IPS-20b (cell line): ENCODE measurements at regions not wholly inside any gene's neighbourhood (a gene's known extent, or its start where the extent isn't known, plus 50 kb on each side); places are given as distances from the start of the nearest gene placed in this dataset.

ENCODE experiments used
- H3K27ac ChIP-seq: one replicate; pipeline ENCODE4 v1.5.1; 2013; ENCODE audit warnings: low read length
- H3K27me3 ChIP-seq: 2 replicates; pipeline ENCODE4 v1.6.1; 2013; ENCODE audit warnings: mild to moderate bottlenecking, low read length, inconsistent platforms; ENCODE audit not compliant: insufficient read depth
- H3K36me3 ChIP-seq: 2 replicates; pipeline ENCODE4 v1.6.1; 2013; ENCODE audit warnings: low read depth, mild to moderate bottlenecking, inconsistent platforms, low read length, moderate library complexity; ENCODE audit not compliant: insufficient read depth
- H3K4me1 ChIP-seq: 2 replicates; pipeline ENCODE4 v1.6.1; 2013; ENCODE audit warnings: mild to moderate bottlenecking, control low read depth, inconsistent platforms, low read length, moderate library complexity; ENCODE audit not compliant: insufficient read depth
- H3K4me3 ChIP-seq: 2 replicates; pipeline ENCODE4 v1.5.1; 2013; ENCODE audit warnings: mild to moderate bottlenecking, low read length, inconsistent platforms
- H3K9ac ChIP-seq: 2 replicates; pipeline ENCODE4 v1.6.1; 2013; ENCODE audit warnings: low read depth, mild to moderate bottlenecking, inconsistent platforms, low read length, moderate library complexity
- H3K9me3 ChIP-seq: 2 replicates; pipeline ENCODE4 v1.6.1; 2013; ENCODE audit warnings: mild to moderate bottlenecking, low read depth, low read length, inconsistent platforms; ENCODE audit not compliant: insufficient read depth

DNA sequence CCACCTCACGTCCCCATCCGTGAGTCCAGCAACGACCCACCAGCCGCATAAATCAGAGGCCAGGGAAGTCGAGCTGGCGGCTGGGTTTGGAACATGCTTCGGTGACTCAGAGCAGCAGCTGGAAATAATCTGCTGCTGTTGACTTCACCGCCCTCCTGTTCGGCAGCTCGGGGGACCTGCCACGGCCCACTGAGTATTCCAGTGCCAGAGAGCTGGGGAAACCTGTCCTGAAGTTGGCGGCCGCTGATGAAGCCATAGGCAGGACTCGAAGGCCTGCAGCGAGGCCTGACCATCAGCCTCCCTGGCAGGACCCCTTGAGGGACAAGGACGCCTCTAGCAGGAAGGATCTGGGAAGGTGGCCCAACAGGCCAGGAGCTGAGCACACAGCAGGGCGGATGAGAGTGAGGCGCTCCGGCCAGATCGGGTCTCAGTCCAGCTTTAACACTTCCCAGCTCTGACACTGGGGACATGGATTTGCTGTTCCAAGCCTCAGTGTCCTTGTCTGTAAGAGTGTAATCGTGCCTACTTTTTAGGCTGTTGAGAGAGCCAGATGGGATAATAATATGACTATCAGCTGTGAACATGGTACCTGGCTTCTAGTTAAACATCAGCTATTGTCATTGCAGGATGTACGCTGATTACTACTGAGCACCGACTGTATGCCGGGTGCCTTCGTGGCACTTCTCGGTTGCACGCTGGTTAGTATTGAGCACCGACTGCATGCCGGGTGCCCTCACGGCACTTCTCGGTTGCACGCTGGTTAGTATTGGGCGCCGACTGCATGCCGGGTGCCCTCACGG lies 50.4 kb upstream of the CIBAR2 start:
- Histone ChIP-seq H3K4me1 (peaks cover 10% of the 10 kb centered on the region; the same call in 1 of the 2 replicates), H3K9ac (no peak overlapping the region), H3K27me3 (peaks cover 11% of the 10 kb centered on the region; the same call in 1 of the 2 replicates), H3K27ac (no peak overlapping the region), H3K9me3 (no peaks in the 10 kb centered on the region), H3K36me3 (no peaks in the 10 kb centered on the region), H3K4me3 (no peak overlapping the region)

DNA sequence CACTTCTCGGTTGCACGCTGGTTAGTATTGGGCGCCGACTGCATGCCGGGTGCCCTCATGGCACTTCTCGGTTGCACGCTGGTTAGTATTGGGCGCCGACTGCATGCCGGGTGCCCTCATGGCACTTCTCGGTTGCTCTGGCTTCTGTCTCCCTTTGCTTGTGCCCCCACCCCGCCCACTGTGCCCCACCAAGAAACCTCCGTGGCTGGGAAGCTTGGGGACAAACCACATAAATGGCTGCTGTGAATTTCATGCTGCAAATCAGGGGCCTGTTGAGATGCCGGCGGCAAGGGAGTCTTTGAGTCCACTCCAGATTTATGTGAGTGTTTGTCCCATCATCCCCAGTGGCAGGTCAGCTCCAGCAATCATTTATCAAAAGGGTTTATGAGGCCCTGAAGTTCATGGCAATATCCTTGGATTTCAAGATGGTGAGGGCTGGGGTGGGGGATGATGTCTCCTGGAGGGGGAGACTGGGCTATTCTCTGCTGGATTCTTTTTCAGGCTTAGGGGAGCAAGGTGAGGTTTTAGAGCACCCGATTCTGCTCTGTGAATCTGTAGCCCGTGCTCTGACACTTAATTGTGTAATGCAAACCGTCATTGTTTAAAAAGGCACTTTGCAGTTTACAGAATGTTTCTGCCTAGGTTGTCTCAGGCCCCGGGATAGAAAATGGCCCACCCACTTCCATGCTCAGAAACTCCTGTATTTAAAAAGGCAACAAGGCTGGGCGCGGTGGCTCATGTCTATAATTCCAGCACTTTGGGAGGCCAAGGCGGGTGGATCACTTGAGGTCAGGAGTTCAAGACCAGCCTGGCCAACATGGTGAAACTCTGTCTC lies 51.2 kb upstream of the CIBAR2 start:
- Histone ChIP-seq H3K9ac (no peak overlapping the region), H3K4me1 (peaks cover 12% of the 10 kb centered on the region; the same call in 1 of the 2 replicates), H3K36me3 (no peaks in the 10 kb centered on the region), H3K27ac (no peak overlapping the region), H3K4me3 (no peak overlapping the region), H3K27me3 (peaks cover 19% of the 10 kb centered on the region), H3K9me3 (no peaks in the 10 kb centered on the region)

DNA sequence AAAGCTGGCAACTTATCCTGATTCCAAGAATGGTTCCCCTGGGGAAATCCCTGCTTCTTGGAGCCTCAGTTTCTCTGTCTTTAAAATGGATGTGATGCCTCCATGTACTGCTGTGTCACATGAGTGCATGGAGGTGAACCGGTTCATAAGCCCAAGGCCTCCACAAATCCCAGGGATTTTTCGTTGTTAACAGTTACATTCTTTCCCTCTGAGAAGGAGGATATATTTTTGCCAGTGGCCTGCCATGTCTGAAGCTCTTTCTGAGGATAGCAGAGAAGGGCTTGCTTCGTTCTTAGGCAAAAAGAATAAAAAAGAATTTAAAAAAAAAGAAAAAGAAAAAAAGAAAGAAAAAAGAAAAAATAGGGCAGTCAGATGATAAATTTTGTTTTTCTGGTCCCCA lies 52.2 kb upstream of the CIBAR2 start:
- Histone ChIP-seq H3K4me1 (peaks cover 12% of the 10 kb centered on the region; the same call in 1 of the 2 replicates), H3K4me3 (no peak overlapping the region), H3K9me3 (no peaks in the 10 kb centered on the region), H3K36me3 (no peaks in the 10 kb centered on the region), H3K9ac (no peak overlapping the region), H3K27ac (no peak overlapping the region), H3K27me3 (peaks cover 21% of the 10 kb centered on the region)

DNA sequence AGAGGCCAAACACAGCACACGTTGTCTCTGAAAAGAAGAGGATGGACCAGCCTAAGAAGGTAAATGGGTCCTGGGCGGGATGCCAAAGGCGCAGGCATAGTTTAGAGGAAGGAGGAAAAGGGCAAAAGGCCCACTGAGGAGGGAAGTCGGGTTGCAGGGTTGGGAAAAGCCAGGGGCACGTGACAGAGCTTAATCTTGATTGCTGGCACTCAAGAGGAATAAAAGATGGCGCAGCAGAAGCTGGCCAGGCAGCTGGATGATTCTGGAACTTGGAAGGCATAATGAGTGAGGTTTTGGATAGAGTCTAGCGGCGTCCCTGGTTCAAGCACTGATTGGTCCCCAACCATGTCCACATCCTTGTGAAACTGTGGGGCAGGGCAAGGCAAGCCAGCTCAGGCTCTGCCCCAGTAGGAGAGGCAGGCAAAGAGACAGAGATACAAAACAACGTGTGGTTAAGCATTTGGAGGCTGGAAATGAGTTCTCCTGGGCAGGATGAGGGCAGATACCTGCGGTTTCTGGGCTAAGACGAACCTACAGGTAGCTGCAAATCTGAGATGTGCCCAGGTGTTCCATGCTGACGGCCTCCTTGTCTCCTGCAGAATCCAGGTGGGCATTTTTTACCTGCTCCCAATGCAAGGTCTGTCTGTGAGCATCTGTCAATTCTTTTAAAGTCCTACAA lies 52.7 kb upstream of the CIBAR2 start:
- no peaks in the 10 kb centered on the region for H3K36me3 ChIP-seq
- no peak overlapping the region for H3K9ac ChIP-seq
- H3K4me1 ChIP-seq: peaks cover 12% of the 10 kb centered on the region; the same call in 1 of the 2 replicates
- no peak overlapping the region for H3K27ac ChIP-seq
- H3K9me3 ChIP-seq: no peaks in the 10 kb centered on the region
- H3K27me3 ChIP-seq: peaks cover 24% of the 10 kb centered on the region
- no peak overlapping the region for H3K4me3 ChIP-seq

DNA sequence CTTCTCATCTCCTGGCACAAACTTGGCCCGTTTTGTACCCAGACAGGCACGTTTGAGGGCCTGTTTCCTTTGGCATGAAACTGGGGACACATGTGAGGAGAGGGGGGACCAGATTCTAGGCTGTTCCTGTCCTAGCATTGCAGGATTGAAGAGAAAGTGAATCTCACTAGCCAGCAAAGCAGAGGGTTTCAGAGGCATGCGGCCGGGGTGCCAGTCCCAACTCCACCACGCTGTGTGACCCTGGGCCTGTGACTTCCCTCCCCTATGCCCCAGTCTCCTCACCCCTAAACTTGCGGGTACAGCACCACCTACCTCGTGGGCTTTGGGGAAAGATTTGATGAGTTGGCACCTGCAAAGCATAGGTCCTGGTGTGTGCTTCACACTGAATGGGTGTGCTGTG lies 53.5 kb upstream of the CIBAR2 start:
- no peak overlapping the region for H3K4me3 ChIP-seq
- no peaks in the 10 kb centered on the region for H3K9me3 ChIP-seq
- no peaks in the 10 kb centered on the region for H3K36me3 ChIP-seq
- H3K9ac ChIP-seq: no peak overlapping the region
- peaks cover 8% of the 10 kb centered on the region; the same call in 1 of the 2 replicates for H3K4me1 ChIP-seq
- peaks cover 32% of the 10 kb centered on the region for H3K27me3 ChIP-seq
- no peak overlapping the region for H3K27ac ChIP-seq

DNA sequence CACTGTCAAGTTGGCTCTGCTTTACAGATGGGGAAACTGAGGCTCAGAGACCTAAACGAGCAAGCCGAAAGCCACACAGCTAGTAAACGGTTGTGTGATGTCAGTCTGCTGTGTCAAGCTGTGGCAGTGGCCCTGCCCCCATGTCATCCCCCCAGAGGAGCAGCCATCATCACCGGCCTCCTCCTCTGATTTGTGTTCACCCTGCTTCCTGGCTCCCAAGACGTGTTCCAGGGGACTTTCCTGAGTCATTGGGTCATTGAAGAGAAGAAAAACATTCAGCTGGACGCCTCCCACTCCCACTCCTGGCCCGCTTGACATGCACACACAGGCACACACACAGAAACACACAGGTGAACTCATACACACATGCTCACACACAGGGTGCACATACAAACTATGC lies 54.0 kb upstream of the CIBAR2 start:
- Histone ChIP-seq H3K27me3 (peaks cover 37% of the 10 kb centered on the region), H3K4me3 (no peak overlapping the region), H3K27ac (no peak overlapping the region), H3K36me3 (no peaks in the 10 kb centered on the region), H3K9ac (no peak overlapping the region), H3K9me3 (no peaks in the 10 kb centered on the region), H3K4me1 (peaks cover 8% of the 10 kb centered on the region; the same call in 1 of the 2 replicates)

DNA sequence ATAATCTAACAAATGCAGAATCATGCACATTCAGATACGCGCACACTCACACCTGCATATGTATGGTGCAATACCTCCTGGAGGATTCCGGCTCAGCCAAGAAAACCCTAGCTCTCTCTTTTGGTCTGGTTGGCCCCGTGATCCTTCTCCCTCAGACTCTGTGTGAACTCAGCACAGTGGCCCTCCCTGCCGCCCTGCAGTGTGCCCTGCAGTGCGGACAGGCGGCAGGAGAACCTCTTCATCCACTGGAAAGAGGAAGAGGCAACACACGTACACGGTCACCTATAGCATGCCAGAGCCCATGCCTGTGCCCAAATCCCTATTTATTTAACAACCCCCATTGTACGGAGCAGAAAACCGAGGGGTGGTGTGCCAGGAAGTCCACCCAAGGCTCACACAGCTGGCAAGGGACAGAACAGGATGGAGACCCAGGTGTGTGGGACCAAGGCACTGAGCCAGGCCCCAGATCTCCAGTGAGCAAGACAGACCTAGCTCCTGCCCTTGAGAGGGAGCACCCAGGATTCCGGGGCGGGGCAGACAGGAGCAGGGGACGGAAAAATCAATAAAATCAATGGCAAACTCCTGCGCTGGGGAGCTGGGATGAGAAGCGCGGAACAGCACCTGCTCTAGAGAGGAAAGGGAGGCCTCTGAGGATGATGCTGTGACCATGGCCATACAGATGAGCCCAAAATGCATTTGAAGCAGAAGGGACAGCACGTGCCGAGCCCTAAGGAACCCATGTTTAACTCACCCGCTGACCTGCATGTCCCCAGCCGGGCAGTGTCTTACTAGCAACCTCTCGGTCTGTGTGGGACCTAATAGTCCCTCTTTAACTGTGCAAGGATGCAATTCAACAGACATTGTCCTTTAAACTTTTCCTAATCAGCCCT lies 54.7 kb upstream of the CIBAR2 start:
- Histone ChIP-seq H3K36me3 (no peaks in the 10 kb centered on the region), H3K27ac (no peak overlapping the region), H3K9ac (0 out of 2 replicates have a peak overlapping the region, but pooled peaks have one; percentile 36), H3K4me1 (peaks cover 9% of the 10 kb centered on the region; the same call in 1 of the 2 replicates), H3K4me3 (no peak overlapping the region), H3K27me3 (peaks cover 44% of the 10 kb centered on the region), H3K9me3 (no peaks in the 10 kb centered on the region)

DNA sequence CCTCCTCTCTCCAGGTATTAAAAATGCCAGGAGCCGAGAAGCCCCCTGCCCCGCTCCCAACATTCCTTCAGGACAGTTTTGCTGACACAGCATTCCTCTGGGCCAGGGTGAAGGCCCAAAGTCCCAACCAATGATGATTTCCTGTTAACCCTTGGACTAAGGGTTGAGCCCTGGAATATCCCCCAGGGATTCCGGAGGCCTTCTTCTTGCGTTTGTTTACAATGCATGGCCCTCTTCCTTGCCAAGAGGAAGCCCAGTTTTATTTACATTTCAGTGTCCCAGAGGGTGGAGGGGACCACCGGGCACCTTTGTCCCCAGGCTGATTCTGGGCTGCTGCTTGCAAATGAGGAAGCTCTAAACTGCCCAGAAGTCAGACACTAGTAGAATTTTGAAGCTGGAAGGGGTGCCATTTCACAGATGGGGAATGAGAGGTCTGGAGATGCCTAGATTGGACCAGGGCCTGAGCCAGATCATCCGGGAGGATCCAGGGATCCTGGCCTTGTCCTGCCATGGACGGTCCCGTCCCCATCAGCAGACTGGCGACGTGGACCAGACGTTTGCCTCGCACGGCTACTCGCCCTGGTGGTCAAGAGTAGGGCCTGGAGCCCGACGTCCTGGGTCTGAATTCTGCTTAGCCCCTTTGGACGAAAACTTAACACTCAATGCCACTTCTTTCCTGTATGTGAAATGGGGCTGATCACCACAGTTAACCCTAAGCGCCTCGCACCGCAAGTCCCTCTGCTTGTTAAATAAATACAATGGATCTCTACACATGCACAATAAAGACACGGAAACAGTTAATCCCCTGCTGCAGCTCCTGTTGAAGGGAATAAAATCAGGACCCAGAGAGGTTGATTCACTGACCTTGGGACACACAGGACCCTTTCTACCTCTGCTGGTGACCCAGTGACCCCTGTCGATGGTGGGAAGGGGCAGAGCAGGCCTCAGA lies 55.6 kb upstream of the CIBAR2 start:
- no peak overlapping the region for H3K27ac ChIP-seq
- no peaks in the 10 kb centered on the region for H3K36me3 ChIP-seq
- H3K4me1 ChIP-seq: peaks cover 14% of the 10 kb centered on the region
- H3K9me3 ChIP-seq: no peaks in the 10 kb centered on the region
- peaks cover 48% of the 10 kb centered on the region for H3K27me3 ChIP-seq
- H3K9ac ChIP-seq: peak overlapping the region; percentile 51; the same call in 1 of the 2 replicates
- H3K4me3 ChIP-seq: peak overlapping the region; percentile 63; the same call in 1 of the 2 replicates

DNA sequence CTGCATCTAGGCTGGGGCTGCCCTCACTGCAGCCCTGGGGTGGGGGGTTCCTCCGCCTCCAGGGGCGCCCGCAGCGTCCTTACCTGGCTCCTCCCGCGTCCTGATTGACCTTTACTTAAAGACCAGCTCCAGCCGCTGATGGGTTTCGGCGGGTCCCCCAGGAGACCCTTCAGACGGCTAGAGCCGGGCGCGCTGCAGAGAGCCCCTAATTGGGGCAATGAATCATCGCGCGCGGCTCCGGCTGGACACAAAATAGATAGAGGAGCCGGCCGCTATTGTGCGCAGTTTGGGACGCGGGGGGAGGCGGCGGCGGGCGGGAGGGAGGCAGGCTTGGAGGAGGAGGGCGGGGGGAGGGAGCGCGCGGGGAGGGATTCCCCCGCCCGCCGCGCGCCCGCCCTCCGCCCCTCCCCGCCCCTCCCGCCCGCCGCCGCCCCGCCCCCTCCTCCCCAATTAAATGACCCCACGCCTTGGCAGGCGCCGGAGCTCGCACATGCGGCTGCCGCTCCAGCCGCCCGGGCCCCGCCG lies 56.5 kb upstream of the CIBAR2 start:
- peak overlapping the region; percentile 63; the same call in 1 of the 2 replicates for H3K4me3 ChIP-seq
- peaks cover 23% of the 10 kb centered on the region for H3K4me1 ChIP-seq
- H3K36me3 ChIP-seq: no peaks in the 10 kb centered on the region
- peak overlapping the region; percentile 51; the same call in 1 of the 2 replicates for H3K9ac ChIP-seq
- H3K9me3 ChIP-seq: no peaks in the 10 kb centered on the region
- peaks cover 48% of the 10 kb centered on the region for H3K27me3 ChIP-seq
- no peak overlapping the region for H3K27ac ChIP-seq
